ENCODE measurements at regions not wholly inside any gene's neighbourhood (a gene's known extent, or its start where the extent isn't known, plus 50 kb on each side); places are given as distances from the start of the nearest gene placed in this dataset.

DNA sequence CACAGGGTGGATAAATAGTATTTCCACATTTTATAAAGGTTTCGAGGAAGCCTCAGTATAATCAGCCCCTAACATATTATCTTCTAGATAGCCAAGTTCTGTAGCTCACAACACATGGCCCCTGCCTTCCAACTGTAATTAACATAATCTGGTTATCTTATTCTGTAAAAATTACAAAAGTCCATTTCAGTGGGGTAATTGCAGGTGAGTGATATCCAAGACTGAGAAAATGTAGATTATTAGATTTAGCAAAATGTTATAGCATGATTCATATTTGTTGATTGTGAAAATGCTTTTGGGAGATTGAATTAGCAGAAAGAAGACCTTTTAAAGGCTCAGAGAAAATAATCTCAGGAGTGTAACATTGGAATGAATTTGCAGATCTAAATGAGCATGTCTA, 168.3 kb upstream of the GPC6 start:
- H3F3A ChIP-seq (ENCODE audit: insufficient read depth, low read length): no peaks in the 10 kb centered on the region
- H3K27me3 ChIP-seq (ENCODE audit: insufficient read depth, low read length): no peaks in the 10 kb centered on the region

DNA sequence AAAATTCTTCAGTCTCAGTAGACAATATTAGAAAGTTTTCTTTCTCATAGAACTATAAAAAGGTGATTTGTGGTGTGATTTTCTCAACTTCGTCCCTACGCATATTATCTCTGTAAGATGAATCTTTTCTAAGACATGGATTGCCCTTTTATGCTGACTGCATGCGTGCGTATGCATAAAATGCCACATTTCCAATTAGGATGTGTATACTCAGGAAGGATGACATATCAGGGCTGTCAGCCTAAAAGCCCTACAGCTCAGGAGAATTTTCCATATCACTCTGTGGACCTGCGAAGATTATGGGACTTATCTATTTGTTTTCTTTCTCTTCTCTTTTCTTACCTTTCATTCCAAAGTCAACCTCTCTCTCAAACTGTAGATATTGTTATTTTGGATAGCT, 166.5 kb upstream of the GPC6 start:
- H3K27me3 ChIP-seq (ENCODE audit: insufficient read depth, low read length): no peaks in the 10 kb centered on the region
- no peak for TF ChIP-seq EZH2 (IDR thresholded peaks at IDR 0.05; ENCODE audit: borderline replicate concordance, low read length)
- TF ChIP-seq, protein P1, sequence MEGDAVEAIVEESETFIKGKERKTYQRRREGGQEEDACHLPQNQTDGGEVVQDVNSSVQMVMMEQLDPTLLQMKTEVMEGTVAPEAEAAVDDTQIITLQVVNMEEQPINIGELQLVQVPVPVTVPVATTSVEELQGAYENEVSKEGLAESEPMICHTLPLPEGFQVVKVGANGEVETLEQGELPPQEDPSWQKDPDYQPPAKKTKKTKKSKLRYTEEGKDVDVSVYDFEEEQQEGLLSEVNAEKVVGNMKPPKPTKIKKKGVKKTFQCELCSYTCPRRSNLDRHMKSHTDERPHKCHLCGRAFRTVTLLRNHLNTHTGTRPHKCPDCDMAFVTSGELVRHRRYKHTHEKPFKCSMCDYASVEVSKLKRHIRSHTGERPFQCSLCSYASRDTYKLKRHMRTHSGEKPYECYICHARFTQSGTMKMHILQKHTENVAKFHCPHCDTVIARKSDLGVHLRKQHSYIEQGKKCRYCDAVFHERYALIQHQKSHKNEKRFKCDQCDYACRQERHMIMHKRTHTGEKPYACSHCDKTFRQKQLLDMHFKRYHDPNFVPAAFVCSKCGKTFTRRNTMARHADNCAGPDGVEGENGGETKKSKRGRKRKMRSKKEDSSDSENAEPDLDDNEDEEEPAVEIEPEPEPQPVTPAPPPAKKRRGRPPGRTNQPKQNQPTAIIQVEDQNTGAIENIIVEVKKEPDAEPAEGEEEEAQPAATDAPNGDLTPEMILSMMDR (IDR thresholded peaks at IDR 0.05; ENCODE audit: low read length): no peak
- no peaks in the 10 kb centered on the region for H3F3A ChIP-seq (ENCODE audit: insufficient read depth, low read length)

More for the DNA sequence above, 168.3 kb upstream of the GPC6 start:
- Histone ChIP-seq H3K36me3 (ENCODE audit: insufficient read depth, low read length) (no peaks in the 10 kb centered on the region), H2AFZ (ENCODE audit: low read length) (no peak overlapping the region), H3K4me2 (ENCODE audit: low read length) (no peak overlapping the region), H3K9ac (ENCODE audit: low read length) (no peak overlapping the region), H3K79me2 (ENCODE audit: insufficient read depth, low read length) (no peaks in the 10 kb centered on the region), H3K4me1 (ENCODE audit: insufficient read depth, low read length, severe bottlenecking) (no peaks in the 10 kb centered on the region), H4K20me1 (ENCODE audit: insufficient read depth, low read length) (no peaks in the 10 kb centered on the region), H3K27ac (ENCODE audit: low read depth, low read length, poor library complexity, severe bottlenecking) (no peak overlapping the region), H3K4me3 (ENCODE audit: low read depth, low read length, poor library complexity, severe bottlenecking) (no peak overlapping the region), H3K9me3 (ENCODE audit: low read length) (no peaks in the 10 kb centered on the region), H3K9me2 (ENCODE audit: low read depth, low read length) (no peaks in the 10 kb centered on the region)
- no peak for TF ChIP-seq EZH2 (IDR thresholded peaks at IDR 0.05; ENCODE audit: borderline replicate concordance, low read length)
- TF ChIP-seq, protein P1 (IDR thresholded peaks at IDR 0.05; ENCODE audit: low read length): no peak

DNA sequence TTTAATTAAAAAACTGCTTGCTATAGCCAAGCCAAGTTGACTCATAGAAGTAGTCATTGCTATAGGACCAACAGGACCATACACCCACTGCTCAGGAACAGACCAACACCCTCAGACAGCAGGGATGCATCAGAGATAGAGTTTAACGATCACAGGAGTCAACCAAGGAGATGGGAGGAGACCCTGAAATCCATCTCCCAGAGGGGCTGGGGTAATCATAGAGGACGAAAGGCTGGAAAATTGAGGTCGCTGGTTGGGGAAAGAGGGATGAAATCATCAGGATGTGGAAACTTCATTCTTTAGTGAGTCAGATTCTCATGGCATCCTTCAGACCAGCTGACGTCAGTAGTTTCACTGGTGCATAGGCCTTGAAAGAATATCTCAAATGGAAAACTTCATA, 160.4 kb upstream of the GPC6 start:
- Histone ChIP-seq H4K20me1 (ENCODE audit: insufficient read depth, low read length) (no peaks in the 10 kb centered on the region), H3K36me3 (ENCODE audit: insufficient read depth, low read length) (no peaks in the 10 kb centered on the region), H3K27ac (ENCODE audit: low read depth, low read length, poor library complexity, severe bottlenecking) (no peak overlapping the region), H3K27me3 (ENCODE audit: insufficient read depth, low read length) (no peaks in the 10 kb centered on the region), H3F3A (ENCODE audit: insufficient read depth, low read length) (no peaks in the 10 kb centered on the region), H3K9ac (ENCODE audit: low read length) (no peak overlapping the region), H3K4me1 (ENCODE audit: insufficient read depth, low read length, severe bottlenecking) (no peaks in the 10 kb centered on the region), H3K9me2 (ENCODE audit: low read depth, low read length) (no peaks in the 10 kb centered on the region), H3K4me2 (ENCODE audit: low read length) (no peak overlapping the region), H2AFZ (ENCODE audit: low read length) (no peak overlapping the region), H3K79me2 (ENCODE audit: insufficient read depth, low read length) (no peaks in the 10 kb centered on the region), H3K9me3 (ENCODE audit: low read length) (no peaks in the 10 kb centered on the region), H3K4me3 (ENCODE audit: low read depth, low read length, poor library complexity, severe bottlenecking) (no peak overlapping the region)
- TF ChIP-seq, protein P1 (IDR thresholded peaks at IDR 0.05; ENCODE audit: low read length): no peak
- TF ChIP-seq EZH2 (IDR thresholded peaks at IDR 0.05; ENCODE audit: borderline replicate concordance, low read length): no peak

More for the DNA sequence above, 166.5 kb upstream of the GPC6 start:
- Histone ChIP-seq H3K4me1 (ENCODE audit: insufficient read depth, low read length, severe bottlenecking) (no peaks in the 10 kb centered on the region), H2AFZ (ENCODE audit: low read length) (no peak overlapping the region), H3K79me2 (ENCODE audit: insufficient read depth, low read length) (no peaks in the 10 kb centered on the region), H3K9me2 (ENCODE audit: low read depth, low read length) (no peaks in the 10 kb centered on the region), H3K27ac (ENCODE audit: low read depth, low read length, poor library complexity, severe bottlenecking) (no peak overlapping the region), H3K9me3 (ENCODE audit: low read length) (no peaks in the 10 kb centered on the region), H3K9ac (ENCODE audit: low read length) (no peak overlapping the region), H3K4me2 (ENCODE audit: low read length) (no peak overlapping the region), H3K36me3 (ENCODE audit: insufficient read depth, low read length) (no peaks in the 10 kb centered on the region), H4K20me1 (ENCODE audit: insufficient read depth, low read length) (no peaks in the 10 kb centered on the region), H3K4me3 (ENCODE audit: low read depth, low read length, poor library complexity, severe bottlenecking) (no peak overlapping the region)

All from OCI-LY1 (cell line).